Liver (tissue), 8 donors: ENCODE measurements at regions not wholly inside any gene's neighbourhood (a gene's known extent, or its start where the extent isn't known, plus 50 kb on each side); places are given as distances from the start of the nearest gene placed in this dataset.

Experiments used
- DNase-seq: peaks from one replicate; pipeline ENCODE4 v3.0.0-alpha.2; 2017; ENCODE audit warnings: low spot score
- H3K27ac ChIP-seq, 2 donors: one replicate each; pipeline ENCODE4 v1.7.0; 2013; ENCODE audit warnings: inconsistent platforms in 2 of 2, low read length in 2 of 2, control low read depth in 1 of 2, low read depth in 1 of 2, mild to moderate bottlenecking in 1 of 2
- H3K27me3 ChIP-seq, 4 donors: one replicate each; pipeline versions ENCODE4 v1.6.1 to v1.7.0; 2013; ENCODE audit warnings: low read length in 3 of 4, inconsistent platforms in 1 of 4, mild to moderate bottlenecking in 1 of 4, moderate library complexity in 1 of 4; ENCODE audit not compliant: control insufficient read depth in 4 of 4, insufficient read depth in 4 of 4
- H3K36me3 ChIP-seq, 4 donors: one replicate each; pipeline versions ENCODE4 v1.6.1 to v1.7.0; 2013; ENCODE audit warnings: low read length in 3 of 4, mild to moderate bottlenecking in 3 of 4, low read depth in 1 of 4, moderate library complexity in 1 of 4; ENCODE audit not compliant: control insufficient read depth in 4 of 4, insufficient read depth in 3 of 4
- H3K4me1 ChIP-seq, 4 donors: one replicate each; pipeline versions ENCODE4 v1.6.1 to v1.7.0; 2013; ENCODE audit warnings: low read length in 3 of 4, mild to moderate bottlenecking in 3 of 4, moderate library complexity in 1 of 4; ENCODE audit not compliant: control insufficient read depth in 4 of 4, insufficient read depth in 4 of 4
- H3K4me3 ChIP-seq, 3 donors: one replicate each; pipeline versions ENCODE4 v1.6.1 to v1.7.0; 2013; ENCODE audit warnings: low read length in 3 of 3, control low read depth in 1 of 3, low read depth in 1 of 3, mild to moderate bottlenecking in 1 of 3
- H3K9ac ChIP-seq, 2 donors: one replicate each; pipeline ENCODE4 v1.7.0; 2013; ENCODE audit warnings: low read length in 2 of 2, mild to moderate bottlenecking in 2 of 2, moderate library complexity in 2 of 2, control low read depth in 1 of 2, low read depth in 1 of 2
- H3K9me3 ChIP-seq, 4 donors: one replicate each; pipeline versions ENCODE4 v1.6.1 to v1.7.0; 2013; ENCODE audit warnings: low read length in 3 of 4; ENCODE audit not compliant: control insufficient read depth in 4 of 4
- EGR1 ChIP-seq, 2 donors: IDR thresholded peaks; 2 replicates each; pipeline ENCODE4 v1.6.1; 2016 to 2018; ENCODE audit warnings: antibody characterized with exemption in 2 of 2, low read depth in 2 of 2
- FOXA1 ChIP-seq: IDR thresholded peaks from 2 replicates; pipeline ENCODE4 v1.6.1; 2016; ENCODE audit warnings: antibody characterized with exemption
- HNF4A ChIP-seq, 2 donors: conservative IDR thresholded peaks; 2 replicates each; pipeline ENCODE4 v1.6.1; 2016; ENCODE audit warnings: antibody characterized with exemption in 2 of 2, mild to moderate bottlenecking in 2 of 2
- HNF4G ChIP-seq: IDR thresholded peaks from 2 replicates; pipeline ENCODE4 v1.6.1; 2016; ENCODE audit warnings: antibody characterized with exemption
- JUND ChIP-seq, 2 donors: IDR thresholded peaks; 2 replicates each; pipeline ENCODE4 v1.6.1; 2016; ENCODE audit warnings: antibody characterized with exemption in 2 of 2
- RAD21 ChIP-seq, 2 donors: IDR thresholded peaks; 2 replicates each; pipeline ENCODE4 v1.6.1; 2016; ENCODE audit warnings: antibody characterized with exemption in 2 of 2, mild to moderate bottlenecking in 2 of 2
- RXRA ChIP-seq, 2 donors: IDR thresholded peaks; 2 replicates each; pipeline ENCODE4 v1.6.1; 2017 to 2018; ENCODE audit warnings: antibody characterized with exemption in 2 of 2, mild to moderate bottlenecking in 1 of 2
- SP1 ChIP-seq: IDR thresholded peaks from 2 replicates; pipeline ENCODE4 v1.6.1; 2018; ENCODE audit warnings: antibody characterized with exemption, mild to moderate bottlenecking
- TAF1 ChIP-seq: conservative IDR thresholded peaks from 2 replicates; pipeline ENCODE4 v1.6.1; 2016; ENCODE audit warnings: antibody characterized with exemption, mild to moderate bottlenecking
- YY1 ChIP-seq: IDR thresholded peaks from 2 replicates; pipeline ENCODE4 v1.6.1; 2016; ENCODE audit warnings: antibody characterized with exemption, mild to moderate bottlenecking
- WGBS: extraction: QIAGEN DNeasy Blood & Tissue Kit; methylation state at CpG from one replicate; pipeline ENCODE4 v1.1.7; 2013; 5-methylcytosine and 5-hydroxymethylcytosine counted together
- TF ChIP-seq, protein P1 (sequence below): fragments of 150-350 bp; IDR thresholded peaks from 2 replicates; pipeline ENCODE4 v1.5.1; 2017; ENCODE audit warnings: improper control_type of control experiment, low read depth, low read length; ENCODE audit not compliant: missing input control
- TF ChIP-seq, protein P2 (sequence below): IDR thresholded peaks from 2 replicates; pipeline ENCODE4 v1.6.1; 2016; ENCODE audit warnings: antibody characterized with exemption, mild to moderate bottlenecking
- TF ChIP-seq, protein P3 (sequence below): IDR thresholded peaks from 2 replicates; pipeline ENCODE4 v1.6.1; 2016; ENCODE audit warnings: antibody characterized with exemption
- TF ChIP-seq, protein P4 (sequence below): IDR thresholded peaks from 2 replicates; pipeline ENCODE4 v1.6.1; 2016; ENCODE audit warnings: antibody characterized with exemption
- donor health status: healthy.
- donor health status: healthy.
- donor health status: healthy.
- donor health status: healthy.
- donor health status: healthy.

DNA sequence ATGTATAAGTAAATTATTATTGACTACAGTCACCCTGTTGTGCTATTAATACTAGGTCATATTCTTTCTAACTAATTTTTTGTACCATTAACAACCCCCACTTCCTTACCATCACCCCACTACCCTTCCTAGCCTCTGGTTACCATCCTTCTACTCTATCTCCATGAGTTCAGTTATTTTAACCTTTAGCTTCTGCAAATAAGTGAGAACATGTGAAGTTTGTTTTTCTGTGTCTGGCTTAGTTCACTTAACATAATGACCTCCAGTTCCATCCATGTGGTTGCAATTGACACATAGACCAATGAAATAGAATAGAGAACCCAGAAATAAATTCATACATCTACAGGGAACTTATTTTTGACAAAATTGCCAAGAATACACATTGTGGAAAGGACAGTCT lies 55.4 kb upstream of the CHRNB4 start:
- no peak overlapping the region for H3K4me3 ChIP-seq
- H3K9ac ChIP-seq = no peak overlapping the region
- no peaks in the 10 kb centered on the region for H3K27me3 ChIP-seq
- H3K27ac ChIP-seq = no peak overlapping the region
- TF ChIP-seq HNF4G (no peak), EGR1 (IDR thresholded peaks at IDR 0.05; ENCODE audit: low read depth in 2 of 2) (no peak), HNF4A (conservative IDR thresholded peaks at IDR 0.05) (peak in 1 of 2 donors; percentile 26), TAF1 (no peak), RAD21 (IDR thresholded peaks at IDR 0.05) (no peak), YY1 (no peak), RXRA (IDR thresholded peaks at IDR 0.05) (peak in 1 of 2 donors; percentile 52), FOXA1 (no peak), JUND (IDR thresholded peaks at IDR 0.05) (no peak)
- TF ChIP-seq, protein P1, sequence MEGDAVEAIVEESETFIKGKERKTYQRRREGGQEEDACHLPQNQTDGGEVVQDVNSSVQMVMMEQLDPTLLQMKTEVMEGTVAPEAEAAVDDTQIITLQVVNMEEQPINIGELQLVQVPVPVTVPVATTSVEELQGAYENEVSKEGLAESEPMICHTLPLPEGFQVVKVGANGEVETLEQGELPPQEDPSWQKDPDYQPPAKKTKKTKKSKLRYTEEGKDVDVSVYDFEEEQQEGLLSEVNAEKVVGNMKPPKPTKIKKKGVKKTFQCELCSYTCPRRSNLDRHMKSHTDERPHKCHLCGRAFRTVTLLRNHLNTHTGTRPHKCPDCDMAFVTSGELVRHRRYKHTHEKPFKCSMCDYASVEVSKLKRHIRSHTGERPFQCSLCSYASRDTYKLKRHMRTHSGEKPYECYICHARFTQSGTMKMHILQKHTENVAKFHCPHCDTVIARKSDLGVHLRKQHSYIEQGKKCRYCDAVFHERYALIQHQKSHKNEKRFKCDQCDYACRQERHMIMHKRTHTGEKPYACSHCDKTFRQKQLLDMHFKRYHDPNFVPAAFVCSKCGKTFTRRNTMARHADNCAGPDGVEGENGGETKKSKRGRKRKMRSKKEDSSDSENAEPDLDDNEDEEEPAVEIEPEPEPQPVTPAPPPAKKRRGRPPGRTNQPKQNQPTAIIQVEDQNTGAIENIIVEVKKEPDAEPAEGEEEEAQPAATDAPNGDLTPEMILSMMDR = no peak
- TF ChIP-seq, protein P2, sequence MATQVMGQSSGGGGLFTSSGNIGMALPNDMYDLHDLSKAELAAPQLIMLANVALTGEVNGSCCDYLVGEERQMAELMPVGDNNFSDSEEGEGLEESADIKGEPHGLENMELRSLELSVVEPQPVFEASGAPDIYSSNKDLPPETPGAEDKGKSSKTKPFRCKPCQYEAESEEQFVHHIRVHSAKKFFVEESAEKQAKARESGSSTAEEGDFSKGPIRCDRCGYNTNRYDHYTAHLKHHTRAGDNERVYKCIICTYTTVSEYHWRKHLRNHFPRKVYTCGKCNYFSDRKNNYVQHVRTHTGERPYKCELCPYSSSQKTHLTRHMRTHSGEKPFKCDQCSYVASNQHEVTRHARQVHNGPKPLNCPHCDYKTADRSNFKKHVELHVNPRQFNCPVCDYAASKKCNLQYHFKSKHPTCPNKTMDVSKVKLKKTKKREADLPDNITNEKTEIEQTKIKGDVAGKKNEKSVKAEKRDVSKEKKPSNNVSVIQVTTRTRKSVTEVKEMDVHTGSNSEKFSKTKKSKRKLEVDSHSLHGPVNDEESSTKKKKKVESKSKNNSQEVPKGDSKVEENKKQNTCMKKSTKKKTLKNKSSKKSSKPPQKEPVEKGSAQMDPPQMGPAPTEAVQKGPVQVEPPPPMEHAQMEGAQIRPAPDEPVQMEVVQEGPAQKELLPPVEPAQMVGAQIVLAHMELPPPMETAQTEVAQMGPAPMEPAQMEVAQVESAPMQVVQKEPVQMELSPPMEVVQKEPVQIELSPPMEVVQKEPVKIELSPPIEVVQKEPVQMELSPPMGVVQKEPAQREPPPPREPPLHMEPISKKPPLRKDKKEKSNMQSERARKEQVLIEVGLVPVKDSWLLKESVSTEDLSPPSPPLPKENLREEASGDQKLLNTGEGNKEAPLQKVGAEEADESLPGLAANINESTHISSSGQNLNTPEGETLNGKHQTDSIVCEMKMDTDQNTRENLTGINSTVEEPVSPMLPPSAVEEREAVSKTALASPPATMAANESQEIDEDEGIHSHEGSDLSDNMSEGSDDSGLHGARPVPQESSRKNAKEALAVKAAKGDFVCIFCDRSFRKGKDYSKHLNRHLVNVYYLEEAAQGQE = no peak
- no peaks in the 10 kb centered on the region for H3K9me3 ChIP-seq
- DNase-seq = no peak
- H3K36me3 ChIP-seq = no peaks in the 10 kb centered on the region
- peaks cover 0 to 20% (median 12%) of the 10 kb centered on the region in 4 donors for H3K4me1 ChIP-seq

DNA sequence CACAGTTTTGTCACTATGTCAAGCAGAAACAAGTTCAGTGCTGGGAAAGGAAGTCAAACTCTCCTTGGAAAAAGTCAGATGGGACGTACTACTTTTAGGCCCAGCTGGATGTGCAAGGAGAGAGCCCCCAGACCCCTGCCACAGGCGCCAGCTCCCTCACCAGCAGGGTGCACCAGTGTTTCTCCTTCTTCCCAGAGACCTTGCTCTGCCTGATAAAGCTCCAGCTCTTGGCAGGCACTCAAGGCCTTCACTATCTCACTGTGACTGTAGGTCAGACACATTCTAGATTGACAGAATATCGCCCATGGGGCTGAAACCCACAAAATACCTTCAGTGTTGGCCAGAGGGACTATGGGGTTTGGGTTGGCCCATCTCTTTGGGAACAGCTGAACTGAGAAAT lies 54.8 kb upstream of the CHRNB4 start:
- Histone ChIP-seq H3K4me1 (peaks cover 0 to 20% (median 12%) of the 10 kb centered on the region in 4 donors), H3K9me3 (no peaks in the 10 kb centered on the region), H3K4me3 (no peak overlapping the region), H3K27me3 (no peaks in the 10 kb centered on the region), H3K27ac (no peak overlapping the region), H3K36me3 (no peaks in the 10 kb centered on the region), H3K9ac (no peak overlapping the region)
- whole genome bisulfite sequencing = 40% methylated on average over 3 of the region's 3 CpGs
- TF ChIP-seq SP1 (no peak), RAD21 (IDR thresholded peaks at IDR 0.05) (peak; percentile 8 to 10), RXRA (IDR thresholded peaks at IDR 0.05) (peak in 1 of 2 donors; percentile 5), JUND (IDR thresholded peaks at IDR 0.05) (no peak), HNF4A (conservative IDR thresholded peaks at IDR 0.05) (no peak), FOXA1 (no peak), EGR1 (IDR thresholded peaks at IDR 0.05; ENCODE audit: low read depth in 2 of 2) (no peak)
- TF ChIP-seq, protein P3, sequence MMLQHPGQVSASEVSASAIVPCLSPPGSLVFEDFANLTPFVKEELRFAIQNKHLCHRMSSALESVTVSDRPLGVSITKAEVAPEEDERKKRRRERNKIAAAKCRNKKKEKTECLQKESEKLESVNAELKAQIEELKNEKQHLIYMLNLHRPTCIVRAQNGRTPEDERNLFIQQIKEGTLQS = no peak
- TF ChIP-seq, protein P4, sequence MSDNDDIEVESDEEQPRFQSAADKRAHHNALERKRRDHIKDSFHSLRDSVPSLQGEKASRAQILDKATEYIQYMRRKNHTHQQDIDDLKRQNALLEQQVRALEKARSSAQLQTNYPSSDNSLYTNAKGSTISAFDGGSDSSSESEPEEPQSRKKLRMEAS = no peak
- DNase-seq = no peak
